Panc1 (cell line): ENCODE measurements at regions not wholly inside any gene's neighbourhood (a gene's known extent, or its start where the extent isn't known, plus 50 kb on each side); places are given as distances from the start of the nearest gene placed in this dataset.

Experiments used
- POLR2AphosphoS5 ChIP-seq: IDR thresholded peaks from 2 replicates; pipeline ENCODE4 v1.6.1; 2012; ENCODE audit warnings: mild to moderate bottlenecking, low read depth, low read length, moderate library complexity
- SIN3A ChIP-seq: IDR thresholded peaks from 2 replicates; pipeline ENCODE4 v1.6.1; 2012; ENCODE audit warnings: low read depth, mild to moderate bottlenecking, low read length, moderate library complexity, borderline replicate concordance; ENCODE audit not compliant: insufficient read depth
- TCF7L2 ChIP-seq: IDR thresholded peaks from 2 replicates; pipeline ENCODE4 v1.6.1; 2011; ENCODE audit warnings: mild to moderate bottlenecking, low read depth, low read length, inconsistent platforms
- TF ChIP-seq, protein P1 (sequence below): fragments of 450-650 bp; IDR thresholded peaks from 2 replicates; pipeline ENCODE4 v1.5.1; 2017; ENCODE audit warnings: mild to moderate bottlenecking
- TF ChIP-seq, protein P2 (sequence below), 2 experiments: IDR thresholded peaks; 2 replicates each; pipeline ENCODE4 v1.6.1; 2011 to 2012; ENCODE audit warnings: low read depth in 2 of 2, control low read depth in 1 of 2, low read length in 1 of 2, mild to moderate bottlenecking in 1 of 2, moderate library complexity in 1 of 2; ENCODE audit not compliant: insufficient read depth in 1 of 2

DNA sequence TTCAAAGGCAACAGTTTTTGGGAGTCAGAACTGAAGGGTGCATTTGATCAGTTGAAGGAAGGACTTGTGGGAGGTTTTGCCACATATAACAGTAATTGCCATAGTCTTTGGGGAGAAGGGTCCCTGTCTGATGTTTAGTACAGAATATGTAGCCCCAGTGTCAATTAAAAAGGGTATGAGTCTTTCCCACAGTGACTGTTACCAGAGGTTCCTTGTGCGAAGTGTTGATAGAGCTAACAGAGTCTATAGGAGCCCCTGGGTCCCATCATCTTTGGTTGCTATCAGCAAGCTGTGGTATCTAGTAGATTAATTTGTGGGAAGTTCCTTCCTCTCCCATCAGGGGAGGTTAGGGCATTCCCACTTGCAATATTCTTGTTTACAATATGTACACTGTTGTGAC is 329.2 kb downstream of the PTPRU start:
- TF ChIP-seq, protein P1, sequence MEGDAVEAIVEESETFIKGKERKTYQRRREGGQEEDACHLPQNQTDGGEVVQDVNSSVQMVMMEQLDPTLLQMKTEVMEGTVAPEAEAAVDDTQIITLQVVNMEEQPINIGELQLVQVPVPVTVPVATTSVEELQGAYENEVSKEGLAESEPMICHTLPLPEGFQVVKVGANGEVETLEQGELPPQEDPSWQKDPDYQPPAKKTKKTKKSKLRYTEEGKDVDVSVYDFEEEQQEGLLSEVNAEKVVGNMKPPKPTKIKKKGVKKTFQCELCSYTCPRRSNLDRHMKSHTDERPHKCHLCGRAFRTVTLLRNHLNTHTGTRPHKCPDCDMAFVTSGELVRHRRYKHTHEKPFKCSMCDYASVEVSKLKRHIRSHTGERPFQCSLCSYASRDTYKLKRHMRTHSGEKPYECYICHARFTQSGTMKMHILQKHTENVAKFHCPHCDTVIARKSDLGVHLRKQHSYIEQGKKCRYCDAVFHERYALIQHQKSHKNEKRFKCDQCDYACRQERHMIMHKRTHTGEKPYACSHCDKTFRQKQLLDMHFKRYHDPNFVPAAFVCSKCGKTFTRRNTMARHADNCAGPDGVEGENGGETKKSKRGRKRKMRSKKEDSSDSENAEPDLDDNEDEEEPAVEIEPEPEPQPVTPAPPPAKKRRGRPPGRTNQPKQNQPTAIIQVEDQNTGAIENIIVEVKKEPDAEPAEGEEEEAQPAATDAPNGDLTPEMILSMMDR: no peak
- TF ChIP-seq, protein P2, sequence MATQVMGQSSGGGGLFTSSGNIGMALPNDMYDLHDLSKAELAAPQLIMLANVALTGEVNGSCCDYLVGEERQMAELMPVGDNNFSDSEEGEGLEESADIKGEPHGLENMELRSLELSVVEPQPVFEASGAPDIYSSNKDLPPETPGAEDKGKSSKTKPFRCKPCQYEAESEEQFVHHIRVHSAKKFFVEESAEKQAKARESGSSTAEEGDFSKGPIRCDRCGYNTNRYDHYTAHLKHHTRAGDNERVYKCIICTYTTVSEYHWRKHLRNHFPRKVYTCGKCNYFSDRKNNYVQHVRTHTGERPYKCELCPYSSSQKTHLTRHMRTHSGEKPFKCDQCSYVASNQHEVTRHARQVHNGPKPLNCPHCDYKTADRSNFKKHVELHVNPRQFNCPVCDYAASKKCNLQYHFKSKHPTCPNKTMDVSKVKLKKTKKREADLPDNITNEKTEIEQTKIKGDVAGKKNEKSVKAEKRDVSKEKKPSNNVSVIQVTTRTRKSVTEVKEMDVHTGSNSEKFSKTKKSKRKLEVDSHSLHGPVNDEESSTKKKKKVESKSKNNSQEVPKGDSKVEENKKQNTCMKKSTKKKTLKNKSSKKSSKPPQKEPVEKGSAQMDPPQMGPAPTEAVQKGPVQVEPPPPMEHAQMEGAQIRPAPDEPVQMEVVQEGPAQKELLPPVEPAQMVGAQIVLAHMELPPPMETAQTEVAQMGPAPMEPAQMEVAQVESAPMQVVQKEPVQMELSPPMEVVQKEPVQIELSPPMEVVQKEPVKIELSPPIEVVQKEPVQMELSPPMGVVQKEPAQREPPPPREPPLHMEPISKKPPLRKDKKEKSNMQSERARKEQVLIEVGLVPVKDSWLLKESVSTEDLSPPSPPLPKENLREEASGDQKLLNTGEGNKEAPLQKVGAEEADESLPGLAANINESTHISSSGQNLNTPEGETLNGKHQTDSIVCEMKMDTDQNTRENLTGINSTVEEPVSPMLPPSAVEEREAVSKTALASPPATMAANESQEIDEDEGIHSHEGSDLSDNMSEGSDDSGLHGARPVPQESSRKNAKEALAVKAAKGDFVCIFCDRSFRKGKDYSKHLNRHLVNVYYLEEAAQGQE (IDR thresholded peaks at IDR 0.05; ENCODE audit: insufficient read depth in 1 of 2, low read depth in 2 of 2, low read length in 1 of 2): no peak
- no peak for TF ChIP-seq POLR2AphosphoS5
- TF ChIP-seq SIN3A: no peak
- no peak for TF ChIP-seq TCF7L2
